ENCODE measurements at regions not wholly inside any gene's neighbourhood (a gene's known extent, or its start where the extent isn't known, plus 50 kb on each side); places are given as distances from the start of the nearest gene placed in this dataset.

DNA sequence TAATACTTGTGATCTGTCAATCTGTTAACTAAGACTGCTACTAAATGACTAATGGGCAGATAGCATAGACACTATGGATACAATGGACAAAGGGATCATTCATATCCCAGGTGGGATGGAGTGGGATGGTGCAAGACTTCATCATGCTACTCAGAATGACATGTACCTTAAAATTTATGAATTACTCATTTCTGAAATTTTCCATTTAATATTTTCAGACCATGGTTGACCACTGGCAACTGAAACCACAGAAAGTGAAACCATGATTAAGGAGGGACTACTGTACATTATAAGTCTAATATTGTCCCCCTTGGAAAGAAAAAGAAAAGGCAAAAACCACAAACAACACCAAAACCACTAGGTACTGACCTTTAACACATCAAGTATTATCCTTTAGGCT, 247.0 kb upstream of the SYT4 start:
- TF ChIP-seq TRIM28 (IDR thresholded peaks at IDR 0.05; ENCODE audit: borderline replicate concordance, low read length) (no peak), CTCF (tag by site-specific recombination; IDR thresholded peaks at IDR 0.05) (no peak), MYNN (tag by site-specific recombination; IDR thresholded peaks at IDR 0.05; ENCODE audit: borderline replicate concordance) (no peak), ZNF610 (tag by site-specific recombination; IDR thresholded peaks at IDR 0.05; ENCODE audit: borderline replicate concordance) (no peak), ZFP3 (tag by site-specific recombination; IDR thresholded peaks at IDR 0.05; ENCODE audit: low read depth) (no peak)
- TF ChIP-seq, protein P1, sequence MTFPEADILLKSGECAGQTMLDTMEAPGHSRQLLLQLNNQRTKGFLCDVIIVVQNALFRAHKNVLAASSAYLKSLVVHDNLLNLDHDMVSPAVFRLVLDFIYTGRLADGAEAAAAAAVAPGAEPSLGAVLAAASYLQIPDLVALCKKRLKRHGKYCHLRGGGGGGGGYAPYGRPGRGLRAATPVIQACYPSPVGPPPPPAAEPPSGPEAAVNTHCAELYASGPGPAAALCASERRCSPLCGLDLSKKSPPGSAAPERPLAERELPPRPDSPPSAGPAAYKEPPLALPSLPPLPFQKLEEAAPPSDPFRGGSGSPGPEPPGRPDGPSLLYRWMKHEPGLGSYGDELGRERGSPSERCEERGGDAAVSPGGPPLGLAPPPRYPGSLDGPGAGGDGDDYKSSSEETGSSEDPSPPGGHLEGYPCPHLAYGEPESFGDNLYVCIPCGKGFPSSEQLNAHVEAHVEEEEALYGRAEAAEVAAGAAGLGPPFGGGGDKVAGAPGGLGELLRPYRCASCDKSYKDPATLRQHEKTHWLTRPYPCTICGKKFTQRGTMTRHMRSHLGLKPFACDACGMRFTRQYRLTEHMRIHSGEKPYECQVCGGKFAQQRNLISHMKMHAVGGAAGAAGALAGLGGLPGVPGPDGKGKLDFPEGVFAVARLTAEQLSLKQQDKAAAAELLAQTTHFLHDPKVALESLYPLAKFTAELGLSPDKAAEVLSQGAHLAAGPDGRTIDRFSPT (tag by site-specific recombination; IDR thresholded peaks at IDR 0.05), result no peak

Measured in HEK293 (cell line).